Thyroid gland (tissue), 4 donors: ENCODE measurements at regions not wholly inside any gene's neighbourhood (a gene's known extent, or its start where the extent isn't known, plus 50 kb on each side); places are given as distances from the start of the nearest gene placed in this dataset.

Experiments used
- POLR2A ChIP-seq, 2 donors: fragments of 450-650 bp; IDR thresholded peaks; one replicate each; pipeline ENCODE4 v1.6.1; 2017; ENCODE audit warnings: antibody characterized with exemption in 2 of 2, mild to moderate bottlenecking in 2 of 2, moderate library complexity in 1 of 2
- TF ChIP-seq, protein P1 (sequence below), 6 experiments: fragments of 200-600 bp in 3 of 6; fragments of 450-650 bp in 3 of 6; sonication (generic) in 3 of 6; IDR thresholded peaks; one replicate each; pipeline ENCODE4 v1.5.1; 2016 to 2019; ENCODE audit warnings: antibody characterized with exemption in 6 of 6, mild to moderate bottlenecking in 2 of 6, inconsistent platforms in 1 of 6, moderate library complexity in 1 of 6

DNA sequence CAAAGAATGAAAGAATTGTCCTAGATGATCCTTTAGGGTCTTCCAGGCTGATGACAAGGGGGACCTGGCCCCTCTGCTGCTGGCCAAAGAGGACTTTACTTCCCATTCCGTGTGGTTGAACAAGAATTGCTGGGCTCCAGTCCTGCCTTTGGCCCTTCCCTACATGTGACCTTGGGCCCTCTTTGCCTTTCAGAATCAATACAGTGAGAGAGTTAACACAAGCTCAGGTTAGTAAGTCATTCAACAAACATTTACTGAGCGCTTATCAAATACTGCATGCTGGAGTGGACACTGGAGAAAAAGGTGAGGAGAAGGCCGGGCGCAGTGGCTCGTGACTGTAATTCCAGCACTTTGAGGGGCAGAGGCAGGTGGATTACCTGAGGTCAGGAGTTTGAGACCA is 113.1 kb downstream of the C9orf50 start:
- TF ChIP-seq, protein P1, sequence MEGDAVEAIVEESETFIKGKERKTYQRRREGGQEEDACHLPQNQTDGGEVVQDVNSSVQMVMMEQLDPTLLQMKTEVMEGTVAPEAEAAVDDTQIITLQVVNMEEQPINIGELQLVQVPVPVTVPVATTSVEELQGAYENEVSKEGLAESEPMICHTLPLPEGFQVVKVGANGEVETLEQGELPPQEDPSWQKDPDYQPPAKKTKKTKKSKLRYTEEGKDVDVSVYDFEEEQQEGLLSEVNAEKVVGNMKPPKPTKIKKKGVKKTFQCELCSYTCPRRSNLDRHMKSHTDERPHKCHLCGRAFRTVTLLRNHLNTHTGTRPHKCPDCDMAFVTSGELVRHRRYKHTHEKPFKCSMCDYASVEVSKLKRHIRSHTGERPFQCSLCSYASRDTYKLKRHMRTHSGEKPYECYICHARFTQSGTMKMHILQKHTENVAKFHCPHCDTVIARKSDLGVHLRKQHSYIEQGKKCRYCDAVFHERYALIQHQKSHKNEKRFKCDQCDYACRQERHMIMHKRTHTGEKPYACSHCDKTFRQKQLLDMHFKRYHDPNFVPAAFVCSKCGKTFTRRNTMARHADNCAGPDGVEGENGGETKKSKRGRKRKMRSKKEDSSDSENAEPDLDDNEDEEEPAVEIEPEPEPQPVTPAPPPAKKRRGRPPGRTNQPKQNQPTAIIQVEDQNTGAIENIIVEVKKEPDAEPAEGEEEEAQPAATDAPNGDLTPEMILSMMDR (IDR thresholded peaks at IDR 0.05): no peak
- no peak for TF ChIP-seq POLR2A (IDR thresholded peaks at IDR 0.05)
